ENCODE measurements at regions not wholly inside any gene's neighbourhood (a gene's known extent, or its start where the extent isn't known, plus 50 kb on each side); places are given as distances from the start of the nearest gene placed in this dataset.

GRCh38 chr5:87844449-87844848 lies 424.2 kb downstream of the TMEM161B start:
- Mint-ChIP-seq H3K4me1 (no peaks in the 10 kb centered on the region), H3K9me3 (peaks cover 14% of the 10 kb centered on the region), H3K27me3 (peaks cover 2% of the 10 kb centered on the region), H3K27ac (no peak overlapping the region), H3K36me3 (ENCODE audit: low read depth) (no peaks in the 10 kb centered on the region), H3K4me3 (no peak overlapping the region)
- ATAC-seq (replicated peaks) = no peak

- H3K9me3 Mint-ChIP-seq = peaks cover 25% of the 10 kb centered on the region
- H3K36me3 Mint-ChIP-seq (ENCODE audit: low read depth) = no peaks in the 10 kb centered on the region
- H3K27me3 Mint-ChIP-seq = no peaks in the 10 kb centered on the region
- ATAC-seq (replicated peaks) = no peak
- no peaks in the 10 kb centered on the region for H3K4me1 Mint-ChIP-seq
- H3K4me3 Mint-ChIP-seq = no peak overlapping the region
- H3K27ac Mint-ChIP-seq = no peak overlapping the region
Observed at GRCh38 chr5:87836696-87837095, 424.0 kb upstream of the CCNH start.

GRCh38 chr5:87831499-87831898 lies 418.8 kb upstream of the CCNH start:
- Mint-ChIP-seq H3K27me3 (no peaks in the 10 kb centered on the region), H3K36me3 (ENCODE audit: low read depth) (no peaks in the 10 kb centered on the region), H3K9me3 (peaks cover 11% of the 10 kb centered on the region), H3K4me3 (no peak overlapping the region), H3K4me1 (no peaks in the 10 kb centered on the region), H3K27ac (no peak overlapping the region)
- ATAC-seq (replicated peaks) = no peak

- no peaks in the 10 kb centered on the region for H3K27me3 Mint-ChIP-seq
- ATAC-seq (replicated peaks) = no peak
- H3K4me1 Mint-ChIP-seq = no peaks in the 10 kb centered on the region
- H3K36me3 Mint-ChIP-seq (ENCODE audit: low read depth) = no peaks in the 10 kb centered on the region
- H3K4me3 Mint-ChIP-seq = no peak overlapping the region
- H3K27ac Mint-ChIP-seq = no peak overlapping the region
- peaks cover 11% of the 10 kb centered on the region for H3K9me3 Mint-ChIP-seq
Observed at GRCh38 chr5:87829217-87829551, 416.5 kb upstream of the CCNH start.

GRCh38 chr5:87828545-87829216 lies 416.0 kb upstream of the CCNH start:
- ATAC-seq (replicated peaks) = no peak
- Mint-ChIP-seq H3K4me3 (no peak overlapping the region), H3K4me1 (no peaks in the 10 kb centered on the region), H3K36me3 (ENCODE audit: low read depth) (no peaks in the 10 kb centered on the region), H3K27ac (no peak overlapping the region), H3K9me3 (peaks cover 11% of the 10 kb centered on the region), H3K27me3 (no peaks in the 10 kb centered on the region)

GRCh38 chr5:87827539-87827938 lies 414.8 kb upstream of the CCNH start:
- no peak for ATAC-seq (replicated peaks)
- H3K4me1 Mint-ChIP-seq = no peaks in the 10 kb centered on the region
- peaks cover 5% of the 10 kb centered on the region for H3K27me3 Mint-ChIP-seq
- H3K27ac Mint-ChIP-seq = no peak overlapping the region
- H3K9me3 Mint-ChIP-seq = peaks cover 3% of the 10 kb centered on the region
- H3K36me3 Mint-ChIP-seq (ENCODE audit: low read depth) = no peaks in the 10 kb centered on the region
- no peak overlapping the region for H3K4me3 Mint-ChIP-seq

- Mint-ChIP-seq H3K36me3 (ENCODE audit: low read depth) (no peaks in the 10 kb centered on the region), H3K9me3 (peaks cover 3% of the 10 kb centered on the region), H3K27ac (no peak overlapping the region), H3K4me1 (no peaks in the 10 kb centered on the region), H3K27me3 (peaks cover 5% of the 10 kb centered on the region), H3K4me3 (no peak overlapping the region)
- no peak for ATAC-seq (replicated peaks)
Observed at GRCh38 chr5:87826507-87826906, 413.8 kb upstream of the CCNH start.

GRCh38 chr5:87825583-87825982 lies 412.9 kb upstream of the CCNH start:
- no peak overlapping the region for H3K4me3 Mint-ChIP-seq
- H3K36me3 Mint-ChIP-seq (ENCODE audit: low read depth) = no peaks in the 10 kb centered on the region
- no peaks in the 10 kb centered on the region for H3K4me1 Mint-ChIP-seq
- no peak for ATAC-seq (replicated peaks)
- no peak overlapping the region for H3K27ac Mint-ChIP-seq
- H3K27me3 Mint-ChIP-seq = peaks cover 5% of the 10 kb centered on the region
- H3K9me3 Mint-ChIP-seq = peaks cover 3% of the 10 kb centered on the region

GRCh38 chr5:87807783-87808182 lies 395.1 kb upstream of the CCNH start:
- Mint-ChIP-seq H3K4me1 (no peaks in the 10 kb centered on the region), H3K9me3 (peaks cover 4% of the 10 kb centered on the region), H3K36me3 (ENCODE audit: low read depth) (no peaks in the 10 kb centered on the region), H3K27me3 (peaks cover 6% of the 10 kb centered on the region), H3K27ac (no peak overlapping the region), H3K4me3 (no peak overlapping the region)
- ATAC-seq (replicated peaks) = no peak

GRCh38 chr5:87803352-87803751 lies 390.6 kb upstream of the CCNH start:
- Mint-ChIP-seq H3K4me1 (no peaks in the 10 kb centered on the region), H3K36me3 (ENCODE audit: low read depth) (no peaks in the 10 kb centered on the region), H3K9me3 (peaks cover 4% of the 10 kb centered on the region), H3K4me3 (no peak overlapping the region), H3K27ac (no peak overlapping the region), H3K27me3 (peaks cover 10% of the 10 kb centered on the region)
- no peak for ATAC-seq (replicated peaks)

- Mint-ChIP-seq H3K4me1 (no peaks in the 10 kb centered on the region), H3K9me3 (no peaks in the 10 kb centered on the region), H3K27ac (no peak overlapping the region), H3K36me3 (ENCODE audit: low read depth) (no peaks in the 10 kb centered on the region), H3K27me3 (peaks cover 25% of the 10 kb centered on the region), H3K4me3 (no peak overlapping the region)
- ATAC-seq (replicated peaks) = no peak
Observed at GRCh38 chr5:87791869-87792268, 379.1 kb upstream of the CCNH start.

- H3K9me3 Mint-ChIP-seq = no peaks in the 10 kb centered on the region
- no peaks in the 10 kb centered on the region for H3K36me3 Mint-ChIP-seq (ENCODE audit: low read depth)
- H3K4me3 Mint-ChIP-seq = no peak overlapping the region
- H3K4me1 Mint-ChIP-seq = no peaks in the 10 kb centered on the region
- ATAC-seq (replicated peaks) = no peak
- H3K27me3 Mint-ChIP-seq = peaks cover 27% of the 10 kb centered on the region
- H3K27ac Mint-ChIP-seq = no peak overlapping the region
Observed at GRCh38 chr5:87788416-87788815, 375.7 kb upstream of the CCNH start.

GRCh38 chr5:87787625-87788256 lies 375.0 kb upstream of the CCNH start:
- Mint-ChIP-seq H3K36me3 (ENCODE audit: low read depth) (no peaks in the 10 kb centered on the region), H3K9me3 (no peaks in the 10 kb centered on the region), H3K27ac (no peak overlapping the region), H3K27me3 (peaks cover 29% of the 10 kb centered on the region), H3K4me3 (no peak overlapping the region), H3K4me1 (no peaks in the 10 kb centered on the region)
- ATAC-seq (replicated peaks) = no peak

GRCh38 chr5:87787086-87787485 lies 374.4 kb upstream of the CCNH start:
- Mint-ChIP-seq H3K27ac (no peak overlapping the region), H3K4me1 (no peaks in the 10 kb centered on the region), H3K9me3 (no peaks in the 10 kb centered on the region), H3K36me3 (ENCODE audit: low read depth) (no peaks in the 10 kb centered on the region), H3K27me3 (peaks cover 32% of the 10 kb centered on the region), H3K4me3 (no peak overlapping the region)
- ATAC-seq (replicated peaks) = no peak

- no peak for ATAC-seq (replicated peaks)
- H3K4me3 Mint-ChIP-seq = no peak overlapping the region
- no peak overlapping the region for H3K27ac Mint-ChIP-seq
- H3K36me3 Mint-ChIP-seq (ENCODE audit: low read depth) = no peaks in the 10 kb centered on the region
- no peaks in the 10 kb centered on the region for H3K9me3 Mint-ChIP-seq
- H3K4me1 Mint-ChIP-seq = no peaks in the 10 kb centered on the region
- H3K27me3 Mint-ChIP-seq = peaks cover 36% of the 10 kb centered on the region
Observed at GRCh38 chr5:87786471-87786870, 373.7 kb upstream of the CCNH start.
